ENCODE measurements at regions not wholly inside any gene's neighbourhood (a gene's known extent, or its start where the extent isn't known, plus 50 kb on each side); places are given as distances from the start of the nearest gene placed in this dataset.

- intact Hi-C loops (cut with DNase I) = no loop called here
- Histone ChIP-seq H3K27me3 (ENCODE audit: insufficient read depth in 3 of 3, low read length in 2 of 3) (peaks cover 0 to 3% (median 0%) of the 10 kb centered on the region in 3 donors), H3K4me1 (no peaks in the 10 kb centered on the region), H3K36me3 (ENCODE audit: insufficient read depth in 1 of 2, low read depth in 1 of 2) (no peaks in the 10 kb centered on the region), H3K27ac (no peak overlapping the region), H3K9me3 (no peaks in the 10 kb centered on the region), H3K4me3 (no peak overlapping the region)
- WGBS, 3 donors = 44 to 49% (median 49%) methylated on average over 3 of the region's 3 CpGs
- ATAC-seq (peak in 2 of 4 donors; percentile 37 to 46), DNase-seq (no peak)
- no peak for TF ChIP-seq CTCF (IDR thresholded peaks at IDR 0.05)
These were observed 426.8 kb upstream of the CADM1 start for GRCh38 chr11:115930886-115931547.

GRCh38 chr11:115930291-115930690, 426.1 kb upstream of the CADM1 start:
- Histone ChIP-seq H3K27me3 (ENCODE audit: insufficient read depth in 3 of 3, low read length in 2 of 3) (peaks cover 0 to 3% (median 0%) of the 10 kb centered on the region in 3 donors), H3K9me3 (no peaks in the 10 kb centered on the region), H3K4me1 (no peaks in the 10 kb centered on the region), H3K36me3 (ENCODE audit: insufficient read depth in 1 of 2, low read depth in 1 of 2) (no peaks in the 10 kb centered on the region), H3K4me3 (no peak overlapping the region), H3K27ac (no peak overlapping the region)
- intact Hi-C loops (cut with DNase I) = no loop called here
- DNase-seq (no peak), ATAC-seq (peak in 1 of 4 donors; percentile 37)
- WGBS, 3 donors = 15 to 33% (median 20%) methylated on average over 2 of the region's 2 CpGs
- TF ChIP-seq CTCF (IDR thresholded peaks at IDR 0.05) = no peak

- Histone ChIP-seq H3K4me1 (no peaks in the 10 kb centered on the region), H3K27ac (no peak overlapping the region), H3K36me3 (ENCODE audit: insufficient read depth in 1 of 2, low read depth in 1 of 2) (no peaks in the 10 kb centered on the region), H3K9me3 (no peaks in the 10 kb centered on the region), H3K4me3 (no peak overlapping the region), H3K27me3 (ENCODE audit: insufficient read depth in 3 of 3, low read length in 2 of 3) (peaks cover 0 to 3% (median 3%) of the 10 kb centered on the region in 3 donors)
- DNase-seq (no peak), ATAC-seq (no peak)
- intact Hi-C loops (cut with DNase I) = no loop called here
- 88 to 90% (median 90%) methylated on average over 6 of the region's 6 CpGs for WGBS, 3 donors
- no peak for TF ChIP-seq CTCF (IDR thresholded peaks at IDR 0.05)
These were observed 425.5 kb upstream of the CADM1 start for GRCh38 chr11:115929618-115930129.

- 67 to 77% (median 76%) methylated on average over 2 of the region's 2 CpGs for WGBS, 3 donors
- peaks cover 0 to 4% (median 3%) of the 10 kb centered on the region in 3 donors for H3K27me3 ChIP-seq (ENCODE audit: insufficient read depth in 3 of 3, low read length in 2 of 3)
- ATAC-seq (no peak), DNase-seq (no peak)
- no peak overlapping the region for H3K4me3 ChIP-seq
- H3K4me1 ChIP-seq = no peaks in the 10 kb centered on the region
- H3K36me3 ChIP-seq (ENCODE audit: insufficient read depth in 1 of 2, low read depth in 1 of 2) = no peaks in the 10 kb centered on the region
- H3K9me3 ChIP-seq = no peaks in the 10 kb centered on the region
- no peak for TF ChIP-seq CTCF (IDR thresholded peaks at IDR 0.05)
- intact Hi-C loops (cut with DNase I) = no loop called here
- no peak overlapping the region for H3K27ac ChIP-seq
These were observed 424.6 kb upstream of the CADM1 start for GRCh38 chr11:115928811-115929210.
